AG08396 (cell line): ENCODE measurements at regions not wholly inside any gene's neighbourhood (a gene's known extent, or its start where the extent isn't known, plus 50 kb on each side); places are given as distances from the start of the nearest gene placed in this dataset.
A peak's percentile ranks its signal among the peaks of the same experiment; 100 is the strongest.

Experiments
- DNase-seq: peaks from one replicate; pipeline ENCODE4 v3.0.0; 2012; ENCODE audit warnings: low spot score, mixed read lengths

- DNase-seq, result peak; percentile 80
These were observed 256.5 kb downstream of the SHQ1 start for GRCh38 chr3:72591522-72592421.

- DNase-seq, result no peak
These were observed 257.5 kb downstream of the SHQ1 start for GRCh38 chr3:72590732-72591221.

GRCh38 chr3:72587282-72587681, 261.0 kb downstream of the SHQ1 start:
- no peak for DNase-seq

DNA sequence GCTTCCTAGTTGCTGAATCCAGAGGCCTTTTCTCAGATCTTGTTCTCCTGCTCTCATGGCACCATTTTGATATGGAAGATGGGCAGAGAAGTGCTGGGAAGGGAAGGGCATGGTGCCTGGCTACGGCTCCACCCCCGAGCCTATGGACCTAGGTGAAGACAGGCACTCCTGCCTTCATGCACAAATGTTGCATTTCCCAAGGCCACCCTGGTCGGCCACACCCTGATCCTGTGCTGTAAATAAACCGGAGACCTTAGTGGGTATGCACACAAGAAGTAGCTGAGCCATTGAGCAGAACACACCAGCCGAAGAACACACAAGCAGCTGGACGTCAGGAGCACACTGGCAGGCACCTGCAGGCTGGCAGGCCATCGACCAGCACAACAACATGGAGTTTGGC, 261.6 kb downstream of the SHQ1 start:
- DNase-seq, result no peak

DNA sequence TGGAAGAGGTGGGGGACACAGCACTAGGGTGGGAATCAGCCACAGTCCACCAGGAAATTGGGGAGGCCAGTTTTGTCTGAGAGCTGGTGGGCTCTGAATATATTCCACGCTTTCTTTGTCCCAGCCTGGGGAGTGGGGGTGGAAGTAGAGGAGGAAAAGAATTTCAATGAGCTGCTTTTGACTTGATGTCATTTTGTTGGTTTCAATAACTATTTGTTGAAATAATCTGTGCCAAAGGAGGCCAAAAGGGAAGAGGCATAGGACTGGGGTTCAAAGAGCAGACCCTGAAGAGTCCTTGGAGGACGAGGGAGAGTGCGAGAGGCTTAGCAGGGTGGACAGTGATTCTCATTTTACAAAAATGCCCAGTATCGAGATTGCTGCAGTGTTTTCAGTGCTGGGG, 262.3 kb downstream of the SHQ1 start:
- no peak for DNase-seq

DNA sequence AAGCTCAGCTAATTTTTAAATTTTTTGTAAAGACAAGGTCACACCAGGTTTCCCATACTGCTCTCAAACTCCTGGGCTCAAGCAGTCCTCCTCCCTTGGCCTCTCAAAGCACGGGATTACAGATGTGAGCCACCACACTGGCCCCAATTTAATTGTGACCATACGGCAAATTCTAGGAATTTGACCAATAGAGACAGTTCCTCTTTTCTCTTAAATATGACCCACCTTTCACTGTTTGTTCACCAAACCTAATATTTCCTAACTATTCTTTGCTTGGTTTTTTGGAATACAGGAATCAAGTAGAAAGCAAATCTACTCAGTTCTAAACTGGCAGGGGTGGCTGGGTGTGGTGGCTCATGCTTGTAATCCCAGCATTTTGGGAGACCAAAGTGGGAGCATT, 264.0 kb downstream of the SHQ1 start:
- no peak for DNase-seq

DNA sequence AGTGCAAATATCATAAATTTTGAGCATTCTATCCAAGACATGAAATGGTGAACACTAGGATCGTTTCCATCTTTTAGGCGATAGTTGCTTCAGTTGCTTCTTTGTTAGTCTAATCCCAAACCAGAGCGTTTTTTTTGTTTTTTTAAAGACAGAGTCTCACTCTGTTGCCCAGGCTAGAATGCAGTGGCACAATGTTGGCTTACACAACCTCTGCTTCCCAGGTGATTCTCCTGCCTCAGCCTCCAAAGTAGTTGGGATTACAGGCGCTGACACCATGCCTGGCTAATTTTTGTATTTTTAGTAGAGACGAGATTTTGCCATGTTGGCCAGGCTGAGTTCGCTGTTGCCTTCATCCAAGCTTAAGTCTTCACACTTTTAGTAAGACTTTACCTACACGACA, 265.3 kb downstream of the SHQ1 start:
- DNase-seq, result no peak

DNA sequence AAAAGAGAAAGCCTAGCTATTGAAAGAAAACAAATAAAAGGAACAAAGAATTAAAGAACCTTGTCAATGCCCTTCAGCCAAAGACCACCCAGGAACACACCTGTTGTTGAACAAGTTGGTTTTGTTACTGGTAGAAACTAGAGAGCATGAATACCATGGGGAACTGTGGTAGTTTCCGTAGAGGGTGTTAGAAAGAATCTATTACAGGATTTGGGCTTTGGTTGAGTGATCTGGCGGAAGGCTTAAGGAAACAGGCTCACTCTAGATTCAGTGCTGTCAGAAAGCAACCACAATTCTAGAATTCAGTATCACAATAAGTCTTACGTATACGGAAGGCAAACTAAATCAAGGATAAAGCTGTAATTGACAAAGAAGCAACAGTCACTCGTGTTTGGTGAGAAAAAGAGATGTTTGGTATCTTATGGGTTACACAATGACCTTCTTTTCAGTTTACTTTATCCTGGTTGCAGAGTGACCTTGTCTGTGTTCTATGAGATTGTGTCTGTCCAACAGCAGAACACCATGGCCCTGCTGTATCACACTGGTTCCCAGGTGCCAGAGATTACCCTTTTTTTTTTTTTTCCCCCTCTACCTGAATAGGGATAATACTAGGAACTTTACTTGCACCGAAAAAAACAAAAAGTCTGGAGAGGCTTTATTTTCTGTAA, 265.9 kb downstream of the SHQ1 start:
- DNase-seq, result no peak

DNA sequence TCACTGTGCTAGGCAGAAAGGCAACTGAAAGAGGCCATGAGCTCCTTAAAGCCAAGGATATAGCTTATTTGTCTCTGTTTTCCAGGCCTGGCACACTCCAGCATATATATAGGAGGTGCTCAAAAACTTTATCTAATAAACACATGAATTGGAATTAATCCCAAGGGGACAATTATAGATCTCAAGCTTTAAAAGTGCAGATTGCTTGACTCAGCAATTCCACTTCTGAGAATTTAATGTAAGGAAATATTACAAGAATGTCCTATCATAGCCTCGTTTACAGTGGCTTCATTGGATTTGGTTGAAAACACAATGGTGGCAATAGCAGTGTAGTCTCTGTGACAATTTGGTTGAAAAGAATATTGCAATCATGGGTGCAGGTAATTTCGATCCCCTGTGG, 267.3 kb downstream of the SHQ1 start:
- no peak for DNase-seq

DNA sequence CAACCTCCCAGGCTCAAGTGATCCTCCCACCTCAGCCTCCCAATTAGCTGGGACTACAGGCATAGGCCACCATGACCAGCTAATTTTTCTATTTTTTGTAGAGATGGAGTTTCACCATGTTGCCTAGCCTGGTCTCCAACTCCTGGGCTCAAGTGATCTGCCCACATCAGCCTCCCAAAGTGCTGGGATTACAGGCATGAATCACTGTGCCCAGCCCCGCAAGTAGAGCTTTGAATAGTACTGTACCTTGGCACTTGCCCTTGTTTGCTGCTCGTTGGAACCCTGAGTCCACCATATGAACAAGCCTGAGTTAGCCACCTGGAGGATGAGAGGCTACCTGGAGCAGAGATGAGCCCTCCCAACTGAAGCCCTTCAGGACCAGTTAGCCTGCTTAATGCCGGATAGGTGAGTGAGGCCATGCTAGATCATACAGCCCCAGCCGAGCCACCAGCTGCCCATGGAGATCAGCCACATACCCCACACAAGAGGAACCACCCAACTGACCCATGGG, 267.9 kb downstream of the SHQ1 start:
- no peak for DNase-seq

DNA sequence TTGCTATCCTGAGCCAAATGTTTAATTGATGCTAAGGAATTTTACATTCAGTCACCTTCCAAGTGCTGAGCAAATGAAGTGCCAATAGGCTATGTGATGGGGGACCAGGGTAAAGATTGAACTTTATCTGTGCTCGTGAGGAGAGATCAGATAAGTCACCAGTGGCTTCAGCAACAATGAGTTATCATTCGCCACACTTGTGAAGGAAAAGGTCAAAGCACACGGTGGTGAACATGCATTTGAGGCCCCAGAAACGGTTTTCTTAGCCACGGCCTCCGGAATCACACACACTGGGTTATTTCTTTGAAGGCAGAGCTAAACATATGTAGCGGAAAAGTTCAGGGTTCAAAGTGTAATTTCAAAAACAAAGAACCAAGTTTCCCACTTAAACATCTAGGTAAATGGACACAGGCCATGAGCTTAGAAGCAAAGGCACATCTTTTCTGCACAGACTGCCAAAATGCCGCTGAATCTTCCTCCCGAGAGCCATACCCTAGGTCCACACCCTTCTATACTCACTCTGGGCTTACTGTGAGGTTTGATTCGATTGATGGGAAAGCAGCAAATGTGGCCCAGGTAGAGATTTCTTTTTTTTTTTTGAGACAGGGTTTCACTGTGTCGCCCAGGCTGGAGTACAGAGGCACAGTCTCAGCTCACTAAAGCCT, 268.5 kb downstream of the SHQ1 start:
- no peak for DNase-seq

DNA sequence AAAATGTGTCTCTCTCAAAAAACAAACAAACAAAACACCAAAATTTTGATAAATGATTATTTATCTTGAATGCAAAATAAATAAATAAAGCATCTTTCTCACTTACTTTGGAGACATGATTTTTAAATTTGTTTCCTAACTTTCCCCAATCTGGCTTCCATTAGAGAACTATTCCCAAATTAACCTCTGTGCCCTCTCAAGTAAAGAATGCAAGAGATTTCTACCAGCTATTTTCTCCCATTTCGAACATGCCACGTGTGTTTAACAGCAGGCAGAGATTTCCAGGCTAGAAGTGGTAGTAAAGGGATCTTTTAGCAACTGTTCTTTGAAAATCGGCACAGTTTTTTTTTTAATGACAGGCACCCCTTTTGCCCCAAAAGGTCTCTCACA, 269.1 kb downstream of the SHQ1 start:
- no peak for DNase-seq

GRCh38 chr3:72577190-72577589, 271.1 kb downstream of the SHQ1 start:
- DNase-seq, result no peak

DNA sequence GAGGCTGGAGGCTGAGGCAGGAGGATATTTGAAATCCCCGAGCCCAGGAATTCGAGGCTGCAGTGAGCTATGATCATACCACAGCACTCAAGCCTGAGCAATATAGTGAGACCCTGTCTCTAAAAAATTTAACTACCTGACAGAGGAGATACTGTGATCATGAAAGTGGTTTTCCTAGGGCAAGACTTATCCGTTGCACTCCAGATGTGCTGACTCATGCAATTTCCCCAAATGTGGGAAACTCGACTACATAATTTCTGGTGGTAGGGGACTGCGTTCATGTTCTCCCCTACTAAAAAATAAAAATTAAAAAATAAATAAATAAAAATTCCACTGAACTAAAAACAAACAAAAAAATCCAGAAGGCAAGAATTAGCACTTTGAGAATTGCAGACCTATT, 271.7 kb downstream of the SHQ1 start:
- no peak for DNase-seq

- no peak for DNase-seq
These were observed 274.1 kb downstream of the SHQ1 start for GRCh38 chr3:72574144-72574543.

- no peak for DNase-seq
These were observed 275.2 kb downstream of the SHQ1 start for GRCh38 chr3:72573051-72573450.

DNA sequence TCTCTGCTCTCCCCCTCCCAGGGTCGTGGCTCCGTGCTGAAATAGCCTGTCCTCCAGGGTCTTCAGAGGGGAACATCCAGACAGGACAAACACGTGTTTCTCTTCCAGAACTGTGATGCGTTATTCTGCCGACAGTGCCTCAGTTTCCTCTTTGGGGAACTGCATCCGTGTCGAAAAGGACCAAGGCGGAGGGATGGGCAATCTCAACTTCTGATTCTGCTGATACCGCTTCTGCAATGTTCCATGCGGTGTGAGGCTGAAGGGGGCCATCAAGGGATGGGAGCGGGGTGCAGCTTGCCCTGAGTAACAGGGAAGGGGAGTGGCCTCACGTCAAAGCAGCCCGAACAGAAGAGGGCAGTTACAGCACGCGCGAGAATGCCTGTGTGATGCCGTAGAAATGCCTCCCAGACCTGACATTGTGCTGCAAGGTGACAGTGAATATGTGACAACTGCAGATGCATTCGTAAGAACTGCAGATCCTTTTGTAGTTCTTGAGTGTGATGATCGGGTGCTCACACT, 275.7 kb downstream of the SHQ1 start:
- no peak for DNase-seq

DNA sequence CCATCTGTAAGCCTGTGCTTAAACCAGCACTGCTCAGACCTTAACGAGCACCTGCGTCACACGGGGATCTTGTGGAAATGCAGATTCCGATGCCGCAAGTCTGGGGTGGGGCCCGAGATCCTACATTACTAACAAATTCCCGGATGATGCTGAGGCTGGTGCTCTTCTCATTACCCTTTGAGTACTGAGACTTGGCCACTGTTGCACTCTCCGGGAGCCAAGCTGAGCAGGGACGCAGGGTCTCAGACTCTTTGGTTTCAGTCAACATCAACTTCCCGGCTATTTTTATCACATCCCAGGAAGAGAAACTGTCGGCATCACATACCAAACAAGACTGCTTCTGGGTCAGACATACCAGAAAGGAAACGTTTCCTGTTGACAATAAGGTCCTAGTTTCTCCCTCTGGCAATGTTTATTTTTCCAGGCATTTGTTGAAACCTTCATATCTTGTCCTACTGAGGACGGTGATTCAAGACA, 276.6 kb downstream of the SHQ1 start:
- no peak for DNase-seq

- DNase-seq, result no peak
These were observed 277.2 kb downstream of the SHQ1 start for GRCh38 chr3:72571052-72571451.

- DNase-seq, result no peak
These were observed 278.3 kb downstream of the SHQ1 start for GRCh38 chr3:72569754-72570440.

- no peak for DNase-seq
These were observed 280.2 kb downstream of the SHQ1 start for GRCh38 chr3:72568083-72568482.

GRCh38 chr3:72567474-72567873, 280.8 kb downstream of the SHQ1 start:
- DNase-seq, result no peak
